GM18870 (cell line): ENCODE measurements at regions not wholly inside any gene's neighbourhood (a gene's known extent, or its start where the extent isn't known, plus 50 kb on each side); places are given as distances from the start of the nearest gene placed in this dataset.
"Not testable (repeated sequence)": the region's sequence is repeated elsewhere in the genome, so short reads cannot be mapped to it uniquely, and the experiment has no call there.

Experiments
- ATAC-seq: cut with Tn5 transposase; IDR thresholded peaks from one replicate; pipeline ENCODE4 v1.9.1; 2021; ENCODE audit warnings: moderate library complexity; ENCODE audit not compliant: unreplicated experiment

- peak; percentile 57 for ATAC-seq
Measured at GRCh38 chr3:159260049-159260662, 458.3 kb downstream of the MFSD1 start.

- ATAC-seq = not testable (repeated sequence)
Measured at GRCh38 chr3:159261333-159261732, 459.5 kb downstream of the MFSD1 start.

GRCh38 chr3:159263750-159264553 is 462.1 kb downstream of the MFSD1 start:
- no peak for ATAC-seq

- no peak for ATAC-seq
Measured at GRCh38 chr3:159265705-159266104, 463.9 kb downstream of the MFSD1 start.

- ATAC-seq = peak; percentile 56
Measured at GRCh38 chr3:159266779-159267178, 464.9 kb downstream of the MFSD1 start.

- no peak for ATAC-seq
Measured at GRCh38 chr3:159271799-159272512, 470.1 kb downstream of the MFSD1 start.

GRCh38 chr3:159273070-159273469 is 471.2 kb downstream of the MFSD1 start:
- no peak for ATAC-seq

GRCh38 chr3:159273608-159274007 is 471.8 kb downstream of the MFSD1 start:
- no peak for ATAC-seq

- ATAC-seq = no peak
Measured at GRCh38 chr3:159275741-159276140, 473.9 kb downstream of the MFSD1 start.

GRCh38 chr3:159277814-159278213 is 476.0 kb downstream of the MFSD1 start:
- no peak for ATAC-seq

GRCh38 chr3:159280386-159281191 is 478.7 kb downstream of the MFSD1 start:
- no peak for ATAC-seq

GRCh38 chr3:159293493-159293892 is 491.6 kb downstream of the MFSD1 start:
- ATAC-seq = no peak

- ATAC-seq = no peak
Measured at GRCh38 chr3:159301961-159302360, 500.1 kb downstream of the MFSD1 start.

- ATAC-seq = no peak
Measured at GRCh38 chr3:159305017-159305416, 503.2 kb downstream of the MFSD1 start.

- not testable (repeated sequence) for ATAC-seq
Measured at GRCh38 chr3:159316706-159317105, 514.9 kb downstream of the MFSD1 start.

- ATAC-seq = no peak
Measured at GRCh38 chr3:159319156-159319555, 517.3 kb downstream of the MFSD1 start.

- ATAC-seq = peak; percentile 52
Measured at GRCh38 chr3:159322322-159322939, 520.6 kb downstream of the MFSD1 start.

- no peak for ATAC-seq
Measured at GRCh38 chr3:159323848-159324247, 522.0 kb downstream of the MFSD1 start.

GRCh38 chr3:159326998-159327397 is 525.1 kb downstream of the MFSD1 start:
- ATAC-seq = no peak

GRCh38 chr3:159332535-159333099 is 530.8 kb downstream of the MFSD1 start:
- ATAC-seq = no peak
